ENCODE measurements at regions not wholly inside any gene's neighbourhood (a gene's known extent, or its start where the extent isn't known, plus 50 kb on each side); places are given as distances from the start of the nearest gene placed in this dataset.

DNA sequence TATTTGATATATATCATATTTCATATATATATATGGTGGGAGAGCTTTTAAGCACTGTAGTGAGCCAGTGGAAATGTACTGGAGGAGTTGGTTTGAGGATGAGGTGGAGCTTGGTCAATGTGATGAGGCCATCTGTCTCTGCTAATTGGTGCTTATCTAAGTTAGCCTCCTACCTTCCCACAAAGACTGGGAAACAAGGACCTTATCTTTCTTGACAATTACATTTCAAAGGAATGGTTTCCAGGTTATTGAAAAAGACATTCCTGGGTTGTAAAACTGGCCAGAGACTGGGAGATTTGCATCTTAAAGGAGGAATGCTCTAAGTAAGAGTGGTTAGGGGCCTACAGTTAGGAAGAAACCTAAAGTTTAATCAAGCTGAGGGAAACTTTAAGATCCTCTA, 212.8 kb upstream of the SYT1 start:
- Histone ChIP-seq H3K9me3 (ENCODE audit: low read length) (no peaks in the 10 kb centered on the region), H3K4me3 (ENCODE audit: low read length) (no peak overlapping the region), H3F3A (ENCODE audit: low read length, unreplicated experiment) (no peaks in the 10 kb centered on the region), H4K20me1 (ENCODE audit: low read length) (no peaks in the 10 kb centered on the region), H3K79me2 (ENCODE audit: low read length) (no peaks in the 10 kb centered on the region), H3K4me1 (ENCODE audit: insufficient read depth, low read length) (no peaks in the 10 kb centered on the region), H3K36me3 (ENCODE audit: low read depth, low read length) (no peaks in the 10 kb centered on the region), H2AFZ (ENCODE audit: low read length) (no peak overlapping the region), H3K9ac (ENCODE audit: low read length) (no peak overlapping the region), H3K27ac (ENCODE audit: low read length) (no peak overlapping the region), H3K27me3 (ENCODE audit: low read length) (no peaks in the 10 kb centered on the region), H3K4me2 (ENCODE audit: low read length) (no peak overlapping the region), H3K9me2 (replicated peaks; ENCODE audit: low read length) (no peaks in the 10 kb centered on the region)
- no TSS peak for BruUV-seq (replicated peaks)
- ATAC-seq = no peak
- TF ChIP-seq CTCF (conservative IDR thresholded peaks at IDR 0.05; ENCODE audit: low read depth, low read length) (no peak), EZH2phosphoT487 (IDR thresholded peaks at IDR 0.05; ENCODE audit: borderline replicate concordance, low read length) (no peak), EZH2 (IDR thresholded peaks at IDR 0.05; ENCODE audit: low read length, unreplicated experiment) (no peak)
- CTCF ChIA-PET = no interaction called here
- POLR2A ChIA-PET (ENCODE audit: unreplicated experiment) = no interaction called here
- no peak for DNase-seq
- intact Hi-C loops (cut with micrococcal nuclease) = no loop called here

- no peaks in the 10 kb centered on the region for H3K79me2 ChIP-seq (ENCODE audit: low read length)
- no peak for DNase-seq
- POLR2A ChIA-PET (ENCODE audit: unreplicated experiment) = no interaction called here
- no peaks in the 10 kb centered on the region for H3K9me2 ChIP-seq (replicated peaks; ENCODE audit: low read length)
- no peaks in the 10 kb centered on the region for H3K36me3 ChIP-seq (ENCODE audit: low read depth, low read length)
- H4K20me1 ChIP-seq (ENCODE audit: low read length) = no peaks in the 10 kb centered on the region
- no peaks in the 10 kb centered on the region for H3K27me3 ChIP-seq (ENCODE audit: low read length)
- H3K4me3 ChIP-seq (ENCODE audit: low read length) = no peak overlapping the region
- no peaks in the 10 kb centered on the region for H3F3A ChIP-seq (ENCODE audit: low read length, unreplicated experiment)
- no peaks in the 10 kb centered on the region for H3K4me1 ChIP-seq (ENCODE audit: insufficient read depth, low read length)
- H3K27ac ChIP-seq (ENCODE audit: low read length) = no peak overlapping the region
- TF ChIP-seq EZH2 (IDR thresholded peaks at IDR 0.05; ENCODE audit: low read length, unreplicated experiment) (no peak), EZH2phosphoT487 (IDR thresholded peaks at IDR 0.05; ENCODE audit: borderline replicate concordance, low read length) (no peak), CTCF (conservative IDR thresholded peaks at IDR 0.05; ENCODE audit: low read depth, low read length) (no peak)
- no peaks in the 10 kb centered on the region for H3K9me3 ChIP-seq (ENCODE audit: low read length)
- ATAC-seq = no peak
- intact Hi-C loops (cut with micrococcal nuclease) = no loop called here
- H3K4me2 ChIP-seq (ENCODE audit: low read length) = no peak overlapping the region
- H3K9ac ChIP-seq (ENCODE audit: low read length) = no peak overlapping the region
- no peak overlapping the region for H2AFZ ChIP-seq (ENCODE audit: low read length)
- CTCF ChIA-PET = no interaction called here
- no TSS peak for BruUV-seq (replicated peaks)
These were observed 198.0 kb upstream of the SYT1 start for GRCh38 chr12:78666584-78666983.

GRCh38 chr12:78671295-78671694, 193.3 kb upstream of the SYT1 start:
- Histone ChIP-seq H3K27me3 (ENCODE audit: low read length) (no peaks in the 10 kb centered on the region), H3K4me2 (ENCODE audit: low read length) (no peak overlapping the region), H3K4me1 (ENCODE audit: insufficient read depth, low read length) (no peaks in the 10 kb centered on the region), H3K4me3 (ENCODE audit: low read length) (no peak overlapping the region), H3K9ac (ENCODE audit: low read length) (no peak overlapping the region), H3K79me2 (ENCODE audit: low read length) (no peaks in the 10 kb centered on the region), H4K20me1 (ENCODE audit: low read length) (no peaks in the 10 kb centered on the region), H3K36me3 (ENCODE audit: low read depth, low read length) (no peaks in the 10 kb centered on the region), H2AFZ (ENCODE audit: low read length) (no peak overlapping the region), H3F3A (ENCODE audit: low read length, unreplicated experiment) (no peaks in the 10 kb centered on the region), H3K9me3 (ENCODE audit: low read length) (no peaks in the 10 kb centered on the region), H3K9me2 (replicated peaks; ENCODE audit: low read length) (no peaks in the 10 kb centered on the region), H3K27ac (ENCODE audit: low read length) (no peak overlapping the region)
- TF ChIP-seq CTCF (conservative IDR thresholded peaks at IDR 0.05; ENCODE audit: low read depth, low read length) = no peak
- no peak for TF ChIP-seq EZH2 (IDR thresholded peaks at IDR 0.05; ENCODE audit: low read length, unreplicated experiment)
- TF ChIP-seq EZH2phosphoT487 (IDR thresholded peaks at IDR 0.05; ENCODE audit: borderline replicate concordance, low read length) = no peak
- POLR2A ChIA-PET (ENCODE audit: unreplicated experiment) = no interaction called here
- no TSS peak for BruUV-seq (replicated peaks)
- DNase-seq (peak; percentile 60), ATAC-seq (no peak)
- CTCF ChIA-PET = interaction anchor here (0.7 kb wide), 1 partner anchor 334 kb away, joined by 3 read pairs; no protein-coding TSS in a partner anchor
- intact Hi-C loops (cut with micrococcal nuclease) = no loop called here
